KMS-11 (cell line): ENCODE measurements at regions not wholly inside any gene's neighbourhood (a gene's known extent, or its start where the extent isn't known, plus 50 kb on each side); places are given as distances from the start of the nearest gene placed in this dataset.

ENCODE experiments used
- H2AFZ ChIP-seq: fragments of 200-600 bp; sonication (generic); 2 replicates; pipeline ENCODE4 v1.6.1; 2016; ENCODE audit warnings: antibody characterized with exemption, mixed run types, low read depth
- H3K27ac ChIP-seq: fragments of 200-600 bp; sonication (generic); 2 replicates; pipeline ENCODE4 v1.6.1; 2016; ENCODE audit warnings: mild to moderate bottlenecking, mixed run types
- H3K27me3 ChIP-seq: fragments of 200-600 bp; sonication (generic); 2 replicates; pipeline ENCODE4 v1.6.1; 2017; ENCODE audit warnings: mild to moderate bottlenecking, low read depth, mixed run types, moderate library complexity; ENCODE audit not compliant: insufficient read depth
- H3K36me3 ChIP-seq: fragments of 200-600 bp; sonication (generic); 2 replicates; pipeline ENCODE4 v1.6.1; 2017; ENCODE audit warnings: mild to moderate bottlenecking, mixed run types; ENCODE audit not compliant: insufficient read depth
- H3K4me1 ChIP-seq: fragments of 200-600 bp; sonication (generic); 2 replicates; pipeline ENCODE4 v1.6.1; 2016; ENCODE audit warnings: mild to moderate bottlenecking, low read depth, mixed run types; ENCODE audit not compliant: poor library complexity, severe bottlenecking
- H3K4me2 ChIP-seq: fragments of 200-600 bp; sonication (generic); 2 replicates; pipeline ENCODE4 v1.7.0; 2016; ENCODE audit warnings: mild to moderate bottlenecking, mixed run types
- H3K4me3 ChIP-seq: fragments of 200-600 bp; sonication (generic); IDR thresholded peaks from 2 replicates; pipeline ENCODE4 v1.6.1; 2017; ENCODE audit warnings: low read depth, low read length, mixed read lengths; ENCODE audit not compliant: insufficient read depth
- H3K79me2 ChIP-seq: fragments of 200-600 bp; sonication (generic); 2 replicates; pipeline ENCODE4 v1.6.1; 2016; ENCODE audit warnings: low read depth, mixed run types; ENCODE audit not compliant: insufficient read depth
- H3K9ac ChIP-seq: fragments of 200-600 bp; sonication (generic); 2 replicates; pipeline ENCODE4 v1.6.1; 2016; ENCODE audit warnings: mild to moderate bottlenecking, mixed run types
- H4K20me1 ChIP-seq: fragments of 200-600 bp; sonication (generic); 2 replicates; pipeline ENCODE4 v1.6.1; 2016; ENCODE audit warnings: mild to moderate bottlenecking, mixed run types; ENCODE audit not compliant: insufficient read depth
- TF ChIP-seq, protein P1 (sequence below): fragments of 200-600 bp; sonication (generic); conservative IDR thresholded peaks from 2 replicates; pipeline ENCODE4 v1.6.1; 2017; ENCODE audit warnings: low read depth, mild to moderate bottlenecking, antibody characterized with exemption, low read length, moderate library complexity, mixed read lengths

GRCh38 chr5:24325306-24325832 lies 319.4 kb downstream of the CDH10 start:
- Histone ChIP-seq H3K27ac (no peak overlapping the region), H3K36me3 (no peaks in the 10 kb centered on the region), H3K27me3 (no peaks in the 10 kb centered on the region), H3K9ac (no peak overlapping the region), H4K20me1 (no peaks in the 10 kb centered on the region), H3K79me2 (no peaks in the 10 kb centered on the region), H2AFZ (no peak overlapping the region), H3K4me3 (no peak overlapping the region), H3K4me2 (no peak overlapping the region), H3K4me1 (peaks cover 3% of the 10 kb centered on the region)
- TF ChIP-seq, protein P1, sequence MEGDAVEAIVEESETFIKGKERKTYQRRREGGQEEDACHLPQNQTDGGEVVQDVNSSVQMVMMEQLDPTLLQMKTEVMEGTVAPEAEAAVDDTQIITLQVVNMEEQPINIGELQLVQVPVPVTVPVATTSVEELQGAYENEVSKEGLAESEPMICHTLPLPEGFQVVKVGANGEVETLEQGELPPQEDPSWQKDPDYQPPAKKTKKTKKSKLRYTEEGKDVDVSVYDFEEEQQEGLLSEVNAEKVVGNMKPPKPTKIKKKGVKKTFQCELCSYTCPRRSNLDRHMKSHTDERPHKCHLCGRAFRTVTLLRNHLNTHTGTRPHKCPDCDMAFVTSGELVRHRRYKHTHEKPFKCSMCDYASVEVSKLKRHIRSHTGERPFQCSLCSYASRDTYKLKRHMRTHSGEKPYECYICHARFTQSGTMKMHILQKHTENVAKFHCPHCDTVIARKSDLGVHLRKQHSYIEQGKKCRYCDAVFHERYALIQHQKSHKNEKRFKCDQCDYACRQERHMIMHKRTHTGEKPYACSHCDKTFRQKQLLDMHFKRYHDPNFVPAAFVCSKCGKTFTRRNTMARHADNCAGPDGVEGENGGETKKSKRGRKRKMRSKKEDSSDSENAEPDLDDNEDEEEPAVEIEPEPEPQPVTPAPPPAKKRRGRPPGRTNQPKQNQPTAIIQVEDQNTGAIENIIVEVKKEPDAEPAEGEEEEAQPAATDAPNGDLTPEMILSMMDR, result no peak

DNA sequence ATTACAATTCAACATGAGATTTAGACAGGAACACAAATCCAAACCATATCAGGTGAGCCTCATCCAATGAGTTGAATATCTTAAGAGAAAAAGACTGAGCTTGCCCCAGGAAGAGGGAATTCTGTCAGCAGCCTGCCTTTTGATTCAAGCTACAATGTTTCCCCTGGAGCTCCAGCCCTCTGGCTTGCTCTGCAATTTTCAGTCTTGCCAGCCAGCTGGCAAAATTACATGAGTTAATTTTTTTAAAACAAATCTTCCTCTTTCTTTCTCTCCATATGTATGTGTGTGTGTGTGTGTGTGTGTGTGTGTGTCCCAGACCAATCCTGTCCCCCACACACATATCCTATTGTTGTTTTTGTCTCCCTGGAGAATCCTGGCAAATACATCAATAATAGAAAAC lies 313.2 kb downstream of the CDH10 start:
- TF ChIP-seq, protein P1, result no peak
- H2AFZ ChIP-seq, result no peak overlapping the region

DNA sequence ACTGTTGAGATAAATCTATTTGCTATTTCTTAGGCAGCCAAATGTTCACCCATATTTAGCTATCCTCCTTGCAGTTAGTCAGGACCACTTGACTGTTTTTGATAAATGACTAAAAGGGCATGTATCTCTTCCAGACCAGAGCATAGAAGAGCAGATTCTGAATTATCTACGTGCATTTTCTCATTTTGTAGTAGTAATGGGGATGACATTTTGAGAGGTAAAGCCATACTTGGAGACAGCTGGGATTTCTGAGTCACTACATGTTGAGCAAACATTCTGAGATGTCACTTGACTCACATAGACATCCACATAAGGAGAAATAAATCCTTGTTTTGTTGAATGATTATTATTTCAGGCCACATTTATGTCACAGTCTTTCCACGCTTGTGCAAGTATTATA lies 297.6 kb downstream of the CDH10 start:
- Histone ChIP-seq H3K4me1 (no peaks in the 10 kb centered on the region), H3K4me3 (no peak overlapping the region), H3K4me2 (no peak overlapping the region), H2AFZ (no peak overlapping the region), H4K20me1 (no peaks in the 10 kb centered on the region), H3K27me3 (no peaks in the 10 kb centered on the region), H3K36me3 (no peaks in the 10 kb centered on the region), H3K9ac (no peak overlapping the region), H3K27ac (no peak overlapping the region), H3K79me2 (no peaks in the 10 kb centered on the region)
- TF ChIP-seq, protein P1, result no peak

More for the DNA sequence above, 313.2 kb downstream of the CDH10 start:
- Histone ChIP-seq H3K36me3 (no peaks in the 10 kb centered on the region), H3K4me2 (no peak overlapping the region), H3K27me3 (no peaks in the 10 kb centered on the region), H3K79me2 (no peaks in the 10 kb centered on the region), H3K4me3 (no peak overlapping the region), H3K27ac (no peak overlapping the region), H3K9ac (no peak overlapping the region), H3K4me1 (no peaks in the 10 kb centered on the region), H4K20me1 (no peaks in the 10 kb centered on the region)

GRCh38 chr5:24351285-24351684 lies 293.5 kb downstream of the CDH10 start:
- no peaks in the 10 kb centered on the region for H3K4me1 ChIP-seq
- no peak overlapping the region for H2AFZ ChIP-seq
- H3K27me3 ChIP-seq, result no peaks in the 10 kb centered on the region
- no peaks in the 10 kb centered on the region for H4K20me1 ChIP-seq
- no peaks in the 10 kb centered on the region for H3K79me2 ChIP-seq
- H3K36me3 ChIP-seq, result no peaks in the 10 kb centered on the region
- TF ChIP-seq, protein P1, result no peak
- no peak overlapping the region for H3K9ac ChIP-seq
- H3K4me3 ChIP-seq, result no peak overlapping the region
- H3K4me2 ChIP-seq, result no peak overlapping the region
- no peak overlapping the region for H3K27ac ChIP-seq
